PC-9 (cell line): ENCODE measurements at regions not wholly inside any gene's neighbourhood (a gene's known extent, or its start where the extent isn't known, plus 50 kb on each side); places are given as distances from the start of the nearest gene placed in this dataset.

Experiments
- CTCF ChIP-seq: fragments of 200-600 bp; sonication (generic); conservative IDR thresholded peaks from 2 replicates; pipeline ENCODE4 v1.6.1; 2017; ENCODE audit warnings: mixed run types, antibody characterized with exemption, mild to moderate bottlenecking, moderate library complexity
- EZH2 ChIP-seq: fragments of 200-600 bp; sonication (generic); IDR thresholded peaks from 2 replicates; pipeline ENCODE4 v1.8.0; 2017; ENCODE audit warnings: antibody characterized with exemption, low read depth

DNA sequence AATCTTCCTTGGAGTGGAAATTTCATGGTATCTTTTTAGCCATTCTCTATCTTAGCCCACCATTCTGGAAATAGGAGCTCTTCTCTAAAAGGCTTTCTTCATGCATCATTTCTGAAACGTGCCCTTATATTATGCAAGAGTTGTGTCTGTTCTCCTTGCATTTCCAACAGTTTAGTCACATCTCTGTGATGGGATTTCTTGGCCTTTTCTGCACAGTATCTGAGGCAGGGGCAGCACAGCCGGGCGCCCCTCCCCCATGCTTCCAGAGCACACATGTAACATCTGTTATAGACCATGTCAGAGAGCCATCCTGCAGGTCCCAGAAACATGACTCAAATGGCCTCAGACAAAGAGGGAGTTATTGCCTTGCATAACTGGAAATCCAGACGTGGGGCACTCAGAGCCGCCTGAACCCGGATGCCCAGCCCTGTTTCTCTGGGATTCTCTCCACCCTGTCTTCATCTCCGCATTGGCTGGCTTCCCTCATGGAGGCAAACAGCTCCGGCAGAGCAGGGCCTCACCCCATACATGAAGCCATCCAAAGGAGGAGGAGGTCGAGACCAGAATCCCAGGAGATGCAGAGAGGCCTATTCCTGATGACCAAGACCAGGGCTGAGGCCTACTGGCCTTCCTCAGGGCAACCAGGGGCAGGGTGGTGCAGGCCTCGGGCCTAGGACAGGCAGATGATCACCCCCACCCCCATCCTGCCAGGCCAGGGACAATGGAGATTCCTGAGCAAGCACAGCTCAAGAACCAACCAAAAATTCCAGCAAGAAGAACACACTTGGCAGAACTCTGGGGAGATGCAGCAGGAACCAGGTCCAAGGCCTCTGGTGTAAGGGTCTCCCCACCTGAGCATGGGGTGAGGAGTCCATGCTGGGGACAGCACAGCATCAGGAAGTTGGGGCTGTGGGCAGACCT lies 61.3 kb downstream of the IGLL5 start:
- TF ChIP-seq CTCF (no peak), EZH2 (no peak)
